Osteoblast (primary cell): ENCODE measurements at regions not wholly inside any gene's neighbourhood (a gene's known extent, or its start where the extent isn't known, plus 50 kb on each side); places are given as distances from the start of the nearest gene placed in this dataset.
A peak's percentile ranks its signal among the peaks of the same experiment; 100 is the strongest.

Experiments
- DNase-seq: peaks from one replicate; pipeline ENCODE4 v3.0.0; 2011; ENCODE audit warnings: low spot score, mixed read lengths; ENCODE audit not compliant: insufficient read length; ENCODE audit errors: missing footprints
- H2AFZ ChIP-seq: 2 replicates; pipeline ENCODE4 v1.6.0; 2011; ENCODE audit warnings: mild to moderate bottlenecking, low read length
- H3K27ac ChIP-seq: 2 replicates; pipeline ENCODE4 v1.5.1; 2011; ENCODE audit warnings: mild to moderate bottlenecking, low read depth, low read length, moderate library complexity
- H3K27me3 ChIP-seq: 2 replicates; pipeline ENCODE4 v1.6.0; 2012; ENCODE audit warnings: mild to moderate bottlenecking, control low read depth, inconsistent platforms, low read length, moderate library complexity; ENCODE audit not compliant: insufficient read depth
- H3K36me3 ChIP-seq: 2 replicates; pipeline ENCODE4 v1.5.1; 2011; ENCODE audit warnings: mild to moderate bottlenecking, low read length, control low read depth, moderate library complexity; ENCODE audit not compliant: insufficient read depth
- H3K4me1 ChIP-seq: 2 replicates; pipeline ENCODE4 v1.5.1; 2011; ENCODE audit warnings: mild to moderate bottlenecking, low read length, control low read depth, moderate library complexity; ENCODE audit not compliant: insufficient read depth
- H3K4me2 ChIP-seq: 2 replicates; pipeline ENCODE4 v1.6.0; 2011; ENCODE audit warnings: mild to moderate bottlenecking, low read length; ENCODE audit not compliant: insufficient read depth
- H3K4me3 ChIP-seq: fragments of 200-600 bp; sonication (generic); 3 replicates; pipeline ENCODE4 v1.5.1; 2012; ENCODE audit warnings: mild to moderate bottlenecking, low read length, inconsistent platforms; ENCODE audit not compliant: insufficient read depth
- H3K79me2 ChIP-seq: 2 replicates; pipeline ENCODE4 v1.6.0; 2012; ENCODE audit warnings: mild to moderate bottlenecking, low read length, control low read depth, inconsistent platforms; ENCODE audit not compliant: insufficient read depth
- H3K9me3 ChIP-seq: 2 replicates; pipeline ENCODE4 v1.5.1; 2011; ENCODE audit warnings: low read depth, low read length, control low read depth
- H4K20me1 ChIP-seq: 2 replicates; pipeline ENCODE4 v1.6.0; 2012; ENCODE audit warnings: mild to moderate bottlenecking, low read length, control low read depth; ENCODE audit not compliant: insufficient read depth
- CTCF ChIP-seq: IDR thresholded peaks from 2 replicates; pipeline ENCODE4 v1.5.1; 2011; ENCODE audit warnings: mild to moderate bottlenecking, low read depth, low read length, moderate library complexity; ENCODE audit errors: extremely low read depth

GRCh38 chr9:129355631-129356030 is 177.6 kb upstream of the IER5L start:
- no peaks in the 10 kb centered on the region for H3K36me3 ChIP-seq
- H3K27me3 ChIP-seq, result no peaks in the 10 kb centered on the region
- no peak overlapping the region for H3K4me3 ChIP-seq
- H3K79me2 ChIP-seq, result no peaks in the 10 kb centered on the region
- TF ChIP-seq CTCF, result no peak
- H3K4me1 ChIP-seq, result peaks cover 3% of the 10 kb centered on the region
- DNase-seq, result peak; percentile 75
- no peak overlapping the region for H2AFZ ChIP-seq
- H3K27ac ChIP-seq, result no peak overlapping the region
- peaks cover 6% of the 10 kb centered on the region for H3K9me3 ChIP-seq
- no peaks in the 10 kb centered on the region for H4K20me1 ChIP-seq
- H3K4me2 ChIP-seq, result no peak overlapping the region

- H3K27ac ChIP-seq, result no peak overlapping the region
- no peak overlapping the region for H3K4me3 ChIP-seq
- TF ChIP-seq CTCF, result no peak
- no peaks in the 10 kb centered on the region for H3K79me2 ChIP-seq
- peak; percentile 72 for DNase-seq
- no peaks in the 10 kb centered on the region for H4K20me1 ChIP-seq
- peaks cover 3% of the 10 kb centered on the region for H3K4me1 ChIP-seq
- H3K27me3 ChIP-seq, result no peaks in the 10 kb centered on the region
- no peaks in the 10 kb centered on the region for H3K36me3 ChIP-seq
- no peak overlapping the region for H3K4me2 ChIP-seq
- H3K9me3 ChIP-seq, result peaks cover 6% of the 10 kb centered on the region
- H2AFZ ChIP-seq, result no peak overlapping the region
Measured at GRCh38 chr9:129354498-129354897, 176.4 kb upstream of the IER5L start.

- TF ChIP-seq CTCF, result no peak
- no peaks in the 10 kb centered on the region for H3K36me3 ChIP-seq
- H3K79me2 ChIP-seq, result no peaks in the 10 kb centered on the region
- H3K9me3 ChIP-seq, result peaks cover 6% of the 10 kb centered on the region
- DNase-seq, result peak; percentile 70
- no peak overlapping the region for H2AFZ ChIP-seq
- H3K27me3 ChIP-seq, result no peaks in the 10 kb centered on the region
- peaks cover 3% of the 10 kb centered on the region for H3K4me1 ChIP-seq
- H3K4me2 ChIP-seq, result no peak overlapping the region
- no peak overlapping the region for H3K4me3 ChIP-seq
- H4K20me1 ChIP-seq, result no peaks in the 10 kb centered on the region
- no peak overlapping the region for H3K27ac ChIP-seq
Measured at GRCh38 chr9:129353697-129354336, 175.8 kb upstream of the IER5L start.

- H3K4me1 ChIP-seq, result peaks cover 14% of the 10 kb centered on the region
- no peaks in the 10 kb centered on the region for H3K27me3 ChIP-seq
- H4K20me1 ChIP-seq, result no peaks in the 10 kb centered on the region
- H3K9me3 ChIP-seq, result peaks cover 6% of the 10 kb centered on the region
- peak overlapping the region; percentile 91 for H3K4me2 ChIP-seq
- no peak overlapping the region for H3K27ac ChIP-seq
- TF ChIP-seq CTCF, result no peak
- peak overlapping the region; percentile 74 for H3K4me3 ChIP-seq
- peak; percentile 73 for DNase-seq
- no peaks in the 10 kb centered on the region for H3K79me2 ChIP-seq
- H2AFZ ChIP-seq, result peak overlapping the region; percentile 84
- no peaks in the 10 kb centered on the region for H3K36me3 ChIP-seq
Measured at GRCh38 chr9:129352146-129352865, 174.2 kb upstream of the IER5L start.
